ENCODE measurements at regions not wholly inside any gene's neighbourhood (a gene's known extent, or its start where the extent isn't known, plus 50 kb on each side); places are given as distances from the start of the nearest gene placed in this dataset.

GRCh38 chr16:56109994-56110393, 81.3 kb upstream of the GNAO1 start:
- TF ChIP-seq, protein P1, sequence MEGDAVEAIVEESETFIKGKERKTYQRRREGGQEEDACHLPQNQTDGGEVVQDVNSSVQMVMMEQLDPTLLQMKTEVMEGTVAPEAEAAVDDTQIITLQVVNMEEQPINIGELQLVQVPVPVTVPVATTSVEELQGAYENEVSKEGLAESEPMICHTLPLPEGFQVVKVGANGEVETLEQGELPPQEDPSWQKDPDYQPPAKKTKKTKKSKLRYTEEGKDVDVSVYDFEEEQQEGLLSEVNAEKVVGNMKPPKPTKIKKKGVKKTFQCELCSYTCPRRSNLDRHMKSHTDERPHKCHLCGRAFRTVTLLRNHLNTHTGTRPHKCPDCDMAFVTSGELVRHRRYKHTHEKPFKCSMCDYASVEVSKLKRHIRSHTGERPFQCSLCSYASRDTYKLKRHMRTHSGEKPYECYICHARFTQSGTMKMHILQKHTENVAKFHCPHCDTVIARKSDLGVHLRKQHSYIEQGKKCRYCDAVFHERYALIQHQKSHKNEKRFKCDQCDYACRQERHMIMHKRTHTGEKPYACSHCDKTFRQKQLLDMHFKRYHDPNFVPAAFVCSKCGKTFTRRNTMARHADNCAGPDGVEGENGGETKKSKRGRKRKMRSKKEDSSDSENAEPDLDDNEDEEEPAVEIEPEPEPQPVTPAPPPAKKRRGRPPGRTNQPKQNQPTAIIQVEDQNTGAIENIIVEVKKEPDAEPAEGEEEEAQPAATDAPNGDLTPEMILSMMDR (IDR thresholded peaks at IDR 0.05; ENCODE audit: low read depth, low read length, missing control alignments), result no peak
- no peak for DNase-seq (ENCODE audit: low read depth)
- H3K4me3 ChIP-seq (ENCODE audit: low read depth, low read length), result no peak overlapping the region

DNA sequence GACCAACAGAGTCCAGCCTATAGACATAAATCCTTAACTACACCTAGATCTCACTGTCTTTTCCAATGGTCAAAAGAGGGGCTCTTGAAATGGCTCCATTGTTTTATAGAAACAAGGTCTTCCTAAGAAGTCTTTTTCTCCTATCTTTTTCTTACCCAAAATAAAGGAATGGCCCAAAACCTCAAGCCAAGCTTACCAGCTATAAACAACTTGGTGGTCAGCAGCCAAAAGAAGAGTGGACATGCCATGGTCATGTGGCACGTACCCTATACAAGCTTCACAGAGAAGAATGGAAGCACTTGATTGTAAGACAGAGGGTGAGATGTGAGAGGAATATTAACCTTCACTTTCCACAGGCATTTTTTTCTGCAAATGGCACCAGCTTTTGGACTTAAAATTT, 82.1 kb upstream of the GNAO1 start:
- TF ChIP-seq, protein P1 (IDR thresholded peaks at IDR 0.05; ENCODE audit: low read depth, low read length, missing control alignments), result no peak
- H3K4me3 ChIP-seq (ENCODE audit: low read depth, low read length), result no peak overlapping the region
- no peak for DNase-seq (ENCODE audit: low read depth)

DNA sequence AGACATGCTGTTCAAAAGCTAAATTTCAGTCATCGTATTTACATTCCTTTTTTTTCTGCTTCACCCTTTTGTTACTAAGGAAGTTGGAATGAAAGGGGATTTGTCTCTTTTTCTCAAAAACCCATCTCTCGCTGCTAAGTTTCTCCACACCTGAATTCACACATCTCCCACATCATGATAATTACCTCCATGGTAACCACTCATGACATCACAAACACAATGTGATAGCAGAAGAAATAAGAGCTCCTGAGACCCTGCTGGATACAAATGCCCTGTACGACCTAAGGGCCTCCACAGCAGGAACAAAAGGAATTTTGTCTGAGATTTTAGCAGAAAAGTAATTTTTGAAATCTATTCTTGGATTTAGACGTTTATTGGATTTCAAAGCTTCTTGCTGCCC, 82.6 kb upstream of the GNAO1 start:
- DNase-seq (ENCODE audit: low read depth), result no peak
- H3K4me3 ChIP-seq (ENCODE audit: low read depth, low read length), result no peak overlapping the region
- TF ChIP-seq, protein P1 (IDR thresholded peaks at IDR 0.05; ENCODE audit: low read depth, low read length, missing control alignments), result no peak

DNA sequence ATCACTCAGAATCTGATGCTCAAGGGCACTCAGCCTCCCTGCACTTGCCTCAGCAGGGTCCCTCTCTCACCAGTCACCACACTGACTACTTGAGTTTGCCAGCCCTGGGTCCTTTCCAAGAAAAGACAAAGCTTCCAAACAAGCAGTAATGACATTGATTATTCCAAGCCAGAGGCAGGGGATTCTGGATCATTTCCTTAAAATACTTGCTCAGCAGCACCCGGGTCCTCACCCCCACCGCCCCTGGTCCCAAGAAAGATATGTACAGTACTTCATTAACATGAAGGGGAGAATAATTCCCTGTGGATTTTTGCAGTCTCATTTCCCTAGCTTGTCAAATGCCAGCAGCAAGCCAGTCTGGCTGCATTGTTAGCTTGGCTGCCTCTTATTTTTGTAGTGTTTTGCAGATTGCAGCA, 83.2 kb upstream of the GNAO1 start:
- H3K4me3 ChIP-seq (ENCODE audit: low read depth, low read length), result no peak overlapping the region
- no peak for DNase-seq (ENCODE audit: low read depth)
- TF ChIP-seq, protein P1 (IDR thresholded peaks at IDR 0.05; ENCODE audit: low read depth, low read length, missing control alignments), result no peak

- TF ChIP-seq, protein P1 (IDR thresholded peaks at IDR 0.05; ENCODE audit: low read depth, low read length, missing control alignments), result no peak
- H3K4me3 ChIP-seq (ENCODE audit: low read depth, low read length), result no peak overlapping the region
- no peak for DNase-seq (ENCODE audit: low read depth)
Measured at GRCh38 chr16:56106527-56106926, 84.8 kb upstream of the GNAO1 start.

- TF ChIP-seq, protein P1 (IDR thresholded peaks at IDR 0.05; ENCODE audit: low read depth, low read length, missing control alignments), result no peak
- no peak for DNase-seq (ENCODE audit: low read depth)
Measured at GRCh38 chr16:56102906-56103305, 88.4 kb upstream of the GNAO1 start.

GRCh38 chr16:56102183-56102686, 89.1 kb upstream of the GNAO1 start:
- TF ChIP-seq, protein P1 (IDR thresholded peaks at IDR 0.05; ENCODE audit: low read depth, low read length, missing control alignments), result no peak
- no peak overlapping the region for H3K4me3 ChIP-seq (ENCODE audit: low read depth, low read length)
- DNase-seq (ENCODE audit: low read depth), result no peak

More at GRCh38 chr16:56102906-56103305, 88.4 kb upstream of the GNAO1 start:
- H3K4me3 ChIP-seq (ENCODE audit: low read depth, low read length), result no peak overlapping the region

Data from GM12864 (cell line).